ENCODE measurements at regions not wholly inside any gene's neighbourhood (a gene's known extent, or its start where the extent isn't known, plus 50 kb on each side); places are given as distances from the start of the nearest gene placed in this dataset.

GRCh38 chr3:193851941-193852674, 259.1 kb downstream of the OPA1 start:
- TF ChIP-seq CTCF (IDR thresholded peaks at IDR 0.05) (no peak), POLR2AphosphoS5 (IDR thresholded peaks at IDR 0.05) (no peak), POLR2A (IDR thresholded peaks at IDR 0.05; ENCODE audit: low read depth) (no peak), EP300 (IDR thresholded peaks at IDR 0.05) (no peak)
